ENCODE measurements at regions not wholly inside any gene's neighbourhood (a gene's known extent, or its start where the extent isn't known, plus 50 kb on each side); places are given as distances from the start of the nearest gene placed in this dataset.

DNA sequence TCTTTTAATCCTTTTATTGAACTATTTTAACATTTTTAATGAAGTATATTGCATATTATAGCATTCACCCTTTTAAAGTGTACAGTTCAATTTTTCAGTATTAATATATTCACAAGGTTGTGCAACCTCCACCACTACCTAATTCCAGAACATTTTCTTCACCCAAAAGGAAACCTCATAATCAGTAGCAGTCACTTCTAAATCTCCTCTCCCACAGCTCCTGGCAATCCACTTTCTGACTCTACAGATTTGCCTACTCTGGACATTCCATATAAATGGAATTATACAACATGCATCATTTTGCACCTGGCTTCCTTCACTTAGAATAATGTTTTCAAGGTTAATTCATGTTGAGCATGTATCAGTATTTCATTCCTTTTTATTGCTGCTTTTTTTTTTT, 55.0 kb upstream of the HRH1 start:
- DNase-seq (ENCODE audit: insufficient read length, low spot score) (no peak), FAIRE-seq (no peak)
- TF ChIP-seq, protein P1, sequence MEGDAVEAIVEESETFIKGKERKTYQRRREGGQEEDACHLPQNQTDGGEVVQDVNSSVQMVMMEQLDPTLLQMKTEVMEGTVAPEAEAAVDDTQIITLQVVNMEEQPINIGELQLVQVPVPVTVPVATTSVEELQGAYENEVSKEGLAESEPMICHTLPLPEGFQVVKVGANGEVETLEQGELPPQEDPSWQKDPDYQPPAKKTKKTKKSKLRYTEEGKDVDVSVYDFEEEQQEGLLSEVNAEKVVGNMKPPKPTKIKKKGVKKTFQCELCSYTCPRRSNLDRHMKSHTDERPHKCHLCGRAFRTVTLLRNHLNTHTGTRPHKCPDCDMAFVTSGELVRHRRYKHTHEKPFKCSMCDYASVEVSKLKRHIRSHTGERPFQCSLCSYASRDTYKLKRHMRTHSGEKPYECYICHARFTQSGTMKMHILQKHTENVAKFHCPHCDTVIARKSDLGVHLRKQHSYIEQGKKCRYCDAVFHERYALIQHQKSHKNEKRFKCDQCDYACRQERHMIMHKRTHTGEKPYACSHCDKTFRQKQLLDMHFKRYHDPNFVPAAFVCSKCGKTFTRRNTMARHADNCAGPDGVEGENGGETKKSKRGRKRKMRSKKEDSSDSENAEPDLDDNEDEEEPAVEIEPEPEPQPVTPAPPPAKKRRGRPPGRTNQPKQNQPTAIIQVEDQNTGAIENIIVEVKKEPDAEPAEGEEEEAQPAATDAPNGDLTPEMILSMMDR (IDR thresholded peaks at IDR 0.05; ENCODE audit: insufficient read depth, missing control alignments), result no peak
